SK-N-SH (cell line): ENCODE measurements at regions not wholly inside any gene's neighbourhood (a gene's known extent, or its start where the extent isn't known, plus 50 kb on each side); places are given as distances from the start of the nearest gene placed in this dataset.

Experiments used
- CTCF ChIA-PET: fragments of 300-600, 350-600 bp; formaldehyde crosslinking; extraction: SDS; loops from one replicate; lab custom pipeline; 2021; lab: Yijun Ruan, JAX
- POLR2A ChIA-PET: fragments of 350-600 bp; sonication (Branson Sonifier 250); formaldehyde crosslinking; extraction: SDS; loops from one replicate; lab custom pipeline; 2020; ENCODE audit warnings: antibody characterized with exemption, inconsistent platforms; lab: Yijun Ruan, JAX
- DNase-seq: peaks from one replicate; pipeline ENCODE4 v3.0.0; 2012
- H2AFZ ChIP-seq: fragments of 200-600 bp; sonication (generic); 2 replicates; pipeline ENCODE4 v1.8.1; 2016; ENCODE audit warnings: antibody characterized with exemption, mild to moderate bottlenecking, low read depth
- H3F3A ChIP-seq: fragments of 200-600 bp; sonication (generic); replicated peaks from 2 replicates; pipeline ENCODE3; 2016; ENCODE audit warnings: antibody characterized with exemption, mild to moderate bottlenecking; ENCODE audit not compliant: insufficient read depth
- H3K27ac ChIP-seq, 2 experiments: fragments of 200-500 bp in 1 of 2; fragments of 200-600 bp in 1 of 2; sonication (Bioruptor generic) in 1 of 2; sonication (generic), shearing (Covaris generic) in 1 of 2; 2 replicates each; pipeline versions ENCODE4 v1.5.1 to v1.6.1; 2014 to 2016; ENCODE audit warnings: low read depth in 2 of 2, inconsistent platforms in 1 of 2, low read length in 1 of 2, mild to moderate bottlenecking in 1 of 2, mixed read lengths in 1 of 2
- H3K27me3 ChIP-seq: fragments of 200-600 bp; sonication (generic), shearing (Covaris generic); 2 replicates; pipeline ENCODE4 v1.6.1; 2016; ENCODE audit warnings: mixed run types; ENCODE audit not compliant: insufficient read depth
- H3K36me3 ChIP-seq, 2 experiments: fragments of 200-500 bp in 1 of 2; fragments of 200-600 bp in 1 of 2; sonication (Bioruptor generic) in 1 of 2; sonication (generic) in 1 of 2; replicated peaks in 1 of 2; 2 replicates each; pipeline versions ENCODE3 to v1.5.1; 2014 to 2016; ENCODE audit warnings: low read length in 1 of 2, mild to moderate bottlenecking in 1 of 2; ENCODE audit not compliant: insufficient read depth in 2 of 2, control insufficient read depth in 1 of 2
- H3K4me1 ChIP-seq, 2 experiments: fragments of 200-500 bp in 1 of 2; fragments of 200-600 bp in 1 of 2; sonication (Bioruptor generic) in 1 of 2; sonication (generic), shearing (Covaris generic) in 1 of 2; 2 replicates each; pipeline versions ENCODE4 v1.5.1 to v1.6.1; 2014 to 2016; ENCODE audit warnings: low read depth in 1 of 2, low read length in 1 of 2, mixed run types in 1 of 2; ENCODE audit not compliant: insufficient read depth in 2 of 2, control insufficient read depth in 1 of 2
- H3K4me2 ChIP-seq: fragments of 200-600 bp; sonication (generic), shearing (Covaris generic); 2 replicates; pipeline ENCODE4 v1.6.1; 2017; ENCODE audit warnings: mixed run types
- H3K4me3 ChIP-seq, 2 experiments: fragments of 200-500 bp in 1 of 2; fragments of 200-600 bp in 1 of 2; sonication (Bioruptor generic) in 1 of 2; sonication (generic), shearing (Covaris generic) in 1 of 2; 2 replicates each; pipeline versions ENCODE4 v1.5.1 to v1.8.1; 2014 to 2016; ENCODE audit warnings: low read depth in 2 of 2, inconsistent platforms in 1 of 2, low read length in 1 of 2, mild to moderate bottlenecking in 1 of 2, mixed read lengths in 1 of 2, moderate library complexity in 1 of 2
- H3K79me2 ChIP-seq: fragments of 200-600 bp; sonication (generic); 2 replicates; pipeline ENCODE4 v1.8.1; 2017; ENCODE audit warnings: mild to moderate bottlenecking; ENCODE audit not compliant: insufficient read depth
- H3K9ac ChIP-seq: fragments of 200-600 bp; sonication (generic); 2 replicates; pipeline ENCODE4 v1.6.1; 2017; ENCODE audit warnings: mixed run types
- H3K9me2 ChIP-seq: fragments of 200-600 bp; sonication (generic); 2 replicates; pipeline ENCODE4 v1.6.1; 2017; ENCODE audit warnings: mixed run types
- H3K9me3 ChIP-seq: fragments of 200-600 bp; sonication (generic); 2 replicates; pipeline ENCODE4 v1.6.1; 2017; ENCODE audit warnings: mixed run types, mild to moderate bottlenecking, moderate library complexity
- H4K20me1 ChIP-seq: fragments of 200-600 bp; sonication (generic); 2 replicates; pipeline ENCODE4 v1.6.1; 2017; ENCODE audit warnings: mild to moderate bottlenecking, mixed run types; ENCODE audit not compliant: insufficient read depth
- CHD2 ChIP-seq: fragments of 150-350 bp; IDR thresholded peaks from 2 replicates; pipeline ENCODE4 v1.6.1; 2018; ENCODE audit warnings: low read length; ENCODE audit not compliant: partially characterized antibody
- CTCF ChIP-seq: fragments of 200-600 bp; sonication (generic); IDR thresholded peaks from 2 replicates; pipeline ENCODE4 v1.6.1; 2017; ENCODE audit warnings: antibody characterized with exemption, mild to moderate bottlenecking, moderate library complexity
- ELF1 ChIP-seq: IDR thresholded peaks from 2 replicates; pipeline ENCODE4 v1.4.0; 2012
- EP300 ChIP-seq, 2 experiments: IDR thresholded peaks; 2 replicates each; pipeline versions ENCODE4 v1.4.0 to v1.6.1; 2012; ENCODE audit warnings: borderline replicate concordance in 1 of 2, low read depth in 1 of 2, low read length in 1 of 2
- FOSL2 ChIP-seq: IDR thresholded peaks from 2 replicates; pipeline ENCODE4 v1.4.0; 2012; ENCODE audit warnings: low read depth, mild to moderate bottlenecking, moderate library complexity, borderline replicate concordance
- GATA2 ChIP-seq: sonication (generic); formaldehyde crosslinking; IDR thresholded peaks from 2 replicates; pipeline ENCODE4 v1.5.0; 2020; ENCODE audit warnings: mild to moderate bottlenecking, missing genetic modification reagents
- IRF3 ChIP-seq: fragments of 150-350 bp; IDR thresholded peaks from 2 replicates; pipeline ENCODE4 v1.6.1; 2016; ENCODE audit warnings: mild to moderate bottlenecking, low read depth, low read length
- MAX ChIP-seq: IDR thresholded peaks from 2 replicates; pipeline ENCODE4 v1.4.0; 2012; ENCODE audit warnings: low read depth
- MXI1 ChIP-seq: IDR thresholded peaks from 2 replicates; pipeline ENCODE4 v1.6.1; 2012; ENCODE audit warnings: mild to moderate bottlenecking, low read depth, low read length, improper control_type of control experiment
- NFIC ChIP-seq: IDR thresholded peaks from 2 replicates; pipeline ENCODE4 v1.4.0; 2012; ENCODE audit warnings: borderline replicate concordance
- NRF1 ChIP-seq: IDR thresholded peaks from 2 replicates; pipeline ENCODE4 v1.6.1; 2012; ENCODE audit warnings: low read depth, mild to moderate bottlenecking, low read length
- PBX3 ChIP-seq: IDR thresholded peaks from 2 replicates; pipeline ENCODE4; 2012
- RAD21 ChIP-seq: IDR thresholded peaks from 2 replicates; pipeline ENCODE4 v1.6.1; 2012; ENCODE audit warnings: mild to moderate bottlenecking, low read length
- SMC3 ChIP-seq: IDR thresholded peaks from 2 replicates; pipeline ENCODE4 v1.6.1; 2012; ENCODE audit warnings: low read depth, low read length, improper control_type of control experiment
- TEAD4 ChIP-seq: IDR thresholded peaks from 2 replicates; pipeline ENCODE4 v1.4.0; 2012; ENCODE audit warnings: mild to moderate bottlenecking, borderline replicate concordance; ENCODE audit not compliant: insufficient read depth
- YY1 ChIP-seq: IDR thresholded peaks from 2 replicates; pipeline ENCODE4 v1.4.0; 2012; ENCODE audit warnings: low read depth, mild to moderate bottlenecking
- WGBS: methylation state at CpG from one replicate; pipeline ENCODE4 v1.1.6; 2017; ENCODE audit warnings: low lambda C conversion rate; 5-methylcytosine and 5-hydroxymethylcytosine counted together
- TF ChIP-seq, protein P1 (sequence below): IDR thresholded peaks from 2 replicates; pipeline ENCODE4 v1.6.1; 2012; ENCODE audit warnings: mild to moderate bottlenecking, low read depth, low read length, moderate library complexity

DNA sequence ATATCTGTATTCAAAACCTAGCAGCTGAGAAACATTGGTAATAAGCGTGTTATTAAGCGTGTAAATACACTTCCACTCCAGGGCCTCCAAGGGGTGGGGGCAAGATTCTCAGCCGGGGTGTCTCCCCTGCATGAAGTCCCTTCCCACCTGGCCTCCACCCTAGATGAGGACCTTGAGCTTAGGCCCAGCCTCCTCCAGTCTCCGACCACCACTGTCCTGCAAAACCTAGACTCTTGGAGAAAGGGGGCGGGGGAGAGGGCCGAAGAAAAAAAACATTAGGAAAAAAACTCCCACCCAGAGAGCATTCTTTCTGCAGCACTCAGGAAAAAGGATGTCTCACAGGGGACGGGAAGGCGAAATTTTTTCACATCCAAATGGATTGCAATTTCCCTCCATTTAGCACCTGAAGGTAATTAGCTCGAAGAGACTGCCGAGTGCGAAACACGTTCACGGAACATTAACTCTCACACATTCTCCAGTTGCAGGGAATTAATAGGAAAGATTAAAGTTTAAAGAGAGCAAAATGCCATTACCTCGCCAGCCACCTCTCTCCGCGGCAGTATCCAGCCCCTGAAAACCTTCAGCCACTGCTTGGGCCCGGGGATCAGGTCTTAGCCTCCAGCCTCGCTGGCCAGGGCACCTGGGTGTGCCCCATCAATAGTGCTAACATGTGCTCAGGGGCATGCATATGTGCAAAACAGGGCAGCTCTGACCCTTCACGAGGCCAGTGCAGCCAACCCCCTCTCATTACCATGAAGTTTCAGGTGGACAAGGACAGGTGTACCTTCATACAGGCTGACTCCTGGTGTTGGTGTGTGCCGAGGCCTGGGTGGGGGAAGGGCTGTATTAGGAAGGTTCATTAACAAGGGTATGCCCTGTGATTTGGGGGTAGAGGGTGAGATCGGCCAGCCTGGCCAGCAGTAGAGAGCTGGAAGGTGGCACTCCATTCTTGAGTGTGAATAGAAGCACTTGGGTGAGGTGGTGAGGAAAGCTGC is 77.2 kb downstream of the HIF1AN start:
- no peak for DNase-seq
- CTCF ChIA-PET: interaction anchor here (0.6 to 3.4 kb wide), 4 partner anchors 8 to 259 kb away, joined by 3 to 13 read pairs (median 5); no protein-coding TSS in a partner anchor
- TF ChIP-seq NRF1 (no peak), CTCF (no peak), RAD21 (no peak), IRF3 (no peak), MAX (no peak), TEAD4 (no peak), CHD2 (no peak), GATA2 (CRISPR knock-in tag) (no peak), PBX3 (no peak), ELF1 (no peak), MXI1 (no peak), EP300 (IDR thresholded peaks at IDR 0.05; ENCODE audit: borderline replicate concordance in 1 of 2, low read depth in 1 of 2, low read length in 1 of 2) (no peak), NFIC (no peak), YY1 (no peak), FOSL2 (no peak), SMC3 (no peak)
- TF ChIP-seq, protein P1, sequence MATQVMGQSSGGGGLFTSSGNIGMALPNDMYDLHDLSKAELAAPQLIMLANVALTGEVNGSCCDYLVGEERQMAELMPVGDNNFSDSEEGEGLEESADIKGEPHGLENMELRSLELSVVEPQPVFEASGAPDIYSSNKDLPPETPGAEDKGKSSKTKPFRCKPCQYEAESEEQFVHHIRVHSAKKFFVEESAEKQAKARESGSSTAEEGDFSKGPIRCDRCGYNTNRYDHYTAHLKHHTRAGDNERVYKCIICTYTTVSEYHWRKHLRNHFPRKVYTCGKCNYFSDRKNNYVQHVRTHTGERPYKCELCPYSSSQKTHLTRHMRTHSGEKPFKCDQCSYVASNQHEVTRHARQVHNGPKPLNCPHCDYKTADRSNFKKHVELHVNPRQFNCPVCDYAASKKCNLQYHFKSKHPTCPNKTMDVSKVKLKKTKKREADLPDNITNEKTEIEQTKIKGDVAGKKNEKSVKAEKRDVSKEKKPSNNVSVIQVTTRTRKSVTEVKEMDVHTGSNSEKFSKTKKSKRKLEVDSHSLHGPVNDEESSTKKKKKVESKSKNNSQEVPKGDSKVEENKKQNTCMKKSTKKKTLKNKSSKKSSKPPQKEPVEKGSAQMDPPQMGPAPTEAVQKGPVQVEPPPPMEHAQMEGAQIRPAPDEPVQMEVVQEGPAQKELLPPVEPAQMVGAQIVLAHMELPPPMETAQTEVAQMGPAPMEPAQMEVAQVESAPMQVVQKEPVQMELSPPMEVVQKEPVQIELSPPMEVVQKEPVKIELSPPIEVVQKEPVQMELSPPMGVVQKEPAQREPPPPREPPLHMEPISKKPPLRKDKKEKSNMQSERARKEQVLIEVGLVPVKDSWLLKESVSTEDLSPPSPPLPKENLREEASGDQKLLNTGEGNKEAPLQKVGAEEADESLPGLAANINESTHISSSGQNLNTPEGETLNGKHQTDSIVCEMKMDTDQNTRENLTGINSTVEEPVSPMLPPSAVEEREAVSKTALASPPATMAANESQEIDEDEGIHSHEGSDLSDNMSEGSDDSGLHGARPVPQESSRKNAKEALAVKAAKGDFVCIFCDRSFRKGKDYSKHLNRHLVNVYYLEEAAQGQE: no peak
- TF ChIP-seq, all 33 proteins: peak for 0
- no peaks in the 10 kb centered on the region for H3K9me2 ChIP-seq
- no peaks in the 10 kb centered on the region for H3K4me1 ChIP-seq
- H3K9me3 ChIP-seq: no peaks in the 10 kb centered on the region
- H3K79me2 ChIP-seq: no peaks in the 10 kb centered on the region
- H3K27ac ChIP-seq: no peak overlapping the region
- POLR2A ChIA-PET: interaction anchor here (0.9 kb wide), 1 partner anchor 20 kb away, joined by 4 read pairs; no protein-coding TSS in a partner anchor
- no peaks in the 10 kb centered on the region for H3K36me3 ChIP-seq
- H3K4me2 ChIP-seq: no peak overlapping the region
- no peaks in the 10 kb centered on the region for H4K20me1 ChIP-seq
- H3K27me3 ChIP-seq: peaks cover 28% of the 10 kb centered on the region; the same call in 1 of the 2 replicates
- H3K4me3 ChIP-seq: no peak overlapping the region
- no peak overlapping the region for H2AFZ ChIP-seq
- H3F3A ChIP-seq: no peaks in the 10 kb centered on the region
- 39% methylated on average over 20 of the region's 21 CpGs for WGBS
- no peak overlapping the region for H3K9ac ChIP-seq
